ENCODE measurements at regions not wholly inside any gene's neighbourhood (a gene's known extent, or its start where the extent isn't known, plus 50 kb on each side); places are given as distances from the start of the nearest gene placed in this dataset.

- Histone ChIP-seq H3K4me1 (ENCODE audit: insufficient read depth, low read length, poor library complexity, severe bottlenecking) (peaks cover 60% of the 10 kb centered on the region), H3K27me3 (replicated peaks; ENCODE audit: insufficient read depth, low read depth, low read length, poor library complexity) (no peaks in the 10 kb centered on the region), H3K4me3 (ENCODE audit: low read depth, low read length, poor library complexity, severe bottlenecking) (no peak overlapping the region), H3K9me3 (ENCODE audit: low read depth, low read length, poor library complexity, severe bottlenecking) (no peaks in the 10 kb centered on the region), H3K27ac (ENCODE audit: low read depth, low read length, poor library complexity, severe bottlenecking) (peak overlapping the region; percentile 99), H3K36me3 (ENCODE audit: insufficient read depth, low read length, poor library complexity, severe bottlenecking) (no peaks in the 10 kb centered on the region)
- peak; percentile 50 for DNase-seq (ENCODE audit: low spot score)
- no TSS peak for BruUV-seq (replicated peaks)
- TF ChIP-seq CTCF (conservative IDR thresholded peaks at IDR 0.05; ENCODE audit: low read depth, low read length) (no peak), EZH2 (IDR thresholded peaks at IDR 0.05; ENCODE audit: borderline replicate concordance, low read depth, low read length, poor library complexity, severe bottlenecking) (no peak)
- ChIA-PET CTCF (no interaction called here), POLR2A (ENCODE audit: low non-redundant PET) (interaction anchor here (0.7 kb wide), 1 partner anchor 33 kb away, joined by 4 read pairs; no protein-coding TSS in a partner anchor)
- intact Hi-C loops (cut with micrococcal nuclease; ENCODE audit: unreplicated experiment), result no loop called here
Measured at GRCh38 chr3:156604642-156605144, 49.8 kb upstream of the SSR3 start.

Data from A673 (cell line).